GM12865 (cell line): ENCODE measurements at regions not wholly inside any gene's neighbourhood (a gene's known extent, or its start where the extent isn't known, plus 50 kb on each side); places are given as distances from the start of the nearest gene placed in this dataset.

Experiments used
- DNase-seq: peaks from one replicate; pipeline ENCODE4 v3.0.0; 2010; ENCODE audit warnings: low read depth
- H3K4me3 ChIP-seq: 2 replicates; pipeline ENCODE4 v1.5.1; 2011; ENCODE audit warnings: mild to moderate bottlenecking, low read depth, low read length, control low read depth
- TF ChIP-seq, protein P1 (sequence below): IDR thresholded peaks from 2 replicates; pipeline ENCODE4 v1.5.1; 2011; ENCODE audit warnings: low read length, control low read depth, low read depth, inconsistent platforms; ENCODE audit not compliant: insufficient read depth; ENCODE audit errors: missing control alignments

DNA sequence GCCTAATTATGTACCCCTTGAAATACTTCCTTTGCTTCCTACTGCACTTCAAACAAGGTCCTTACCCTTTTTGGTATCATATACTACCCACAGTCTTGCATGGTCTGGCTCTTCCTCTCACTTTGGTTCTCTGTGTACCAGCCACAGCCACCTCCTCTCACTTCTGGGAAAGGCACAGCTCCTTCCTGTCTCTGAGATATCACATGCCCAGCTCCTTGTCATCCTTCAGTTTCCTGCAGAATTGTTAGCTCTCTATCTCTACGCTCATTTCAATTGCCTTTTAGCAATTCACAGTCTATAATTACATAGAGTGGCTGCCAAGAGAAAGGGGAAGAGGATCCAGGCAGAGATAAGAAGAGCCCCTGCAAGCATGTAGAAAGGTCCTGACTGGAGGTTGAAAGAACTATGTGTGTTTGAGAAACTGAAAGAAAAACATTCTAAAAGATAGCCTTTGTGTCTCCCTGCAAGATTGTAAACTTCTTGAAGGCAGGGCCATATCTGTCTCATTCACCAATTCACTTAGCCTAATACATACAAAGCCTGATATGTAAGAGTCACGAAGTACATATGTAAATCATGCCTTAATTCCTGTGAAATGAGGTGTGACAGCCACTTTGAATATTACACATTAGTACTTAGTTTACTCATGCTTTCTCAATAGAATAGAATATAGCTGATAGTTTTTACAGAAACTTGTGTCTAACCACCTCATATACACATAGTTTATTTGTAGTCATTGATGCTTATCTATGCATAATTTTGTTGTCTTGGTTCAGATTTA is 933.1 kb downstream of the DIAPH3 start:
- DNase-seq: no peak
- H3K4me3 ChIP-seq: no peak overlapping the region
- TF ChIP-seq, protein P1, sequence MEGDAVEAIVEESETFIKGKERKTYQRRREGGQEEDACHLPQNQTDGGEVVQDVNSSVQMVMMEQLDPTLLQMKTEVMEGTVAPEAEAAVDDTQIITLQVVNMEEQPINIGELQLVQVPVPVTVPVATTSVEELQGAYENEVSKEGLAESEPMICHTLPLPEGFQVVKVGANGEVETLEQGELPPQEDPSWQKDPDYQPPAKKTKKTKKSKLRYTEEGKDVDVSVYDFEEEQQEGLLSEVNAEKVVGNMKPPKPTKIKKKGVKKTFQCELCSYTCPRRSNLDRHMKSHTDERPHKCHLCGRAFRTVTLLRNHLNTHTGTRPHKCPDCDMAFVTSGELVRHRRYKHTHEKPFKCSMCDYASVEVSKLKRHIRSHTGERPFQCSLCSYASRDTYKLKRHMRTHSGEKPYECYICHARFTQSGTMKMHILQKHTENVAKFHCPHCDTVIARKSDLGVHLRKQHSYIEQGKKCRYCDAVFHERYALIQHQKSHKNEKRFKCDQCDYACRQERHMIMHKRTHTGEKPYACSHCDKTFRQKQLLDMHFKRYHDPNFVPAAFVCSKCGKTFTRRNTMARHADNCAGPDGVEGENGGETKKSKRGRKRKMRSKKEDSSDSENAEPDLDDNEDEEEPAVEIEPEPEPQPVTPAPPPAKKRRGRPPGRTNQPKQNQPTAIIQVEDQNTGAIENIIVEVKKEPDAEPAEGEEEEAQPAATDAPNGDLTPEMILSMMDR: no peak

DNA sequence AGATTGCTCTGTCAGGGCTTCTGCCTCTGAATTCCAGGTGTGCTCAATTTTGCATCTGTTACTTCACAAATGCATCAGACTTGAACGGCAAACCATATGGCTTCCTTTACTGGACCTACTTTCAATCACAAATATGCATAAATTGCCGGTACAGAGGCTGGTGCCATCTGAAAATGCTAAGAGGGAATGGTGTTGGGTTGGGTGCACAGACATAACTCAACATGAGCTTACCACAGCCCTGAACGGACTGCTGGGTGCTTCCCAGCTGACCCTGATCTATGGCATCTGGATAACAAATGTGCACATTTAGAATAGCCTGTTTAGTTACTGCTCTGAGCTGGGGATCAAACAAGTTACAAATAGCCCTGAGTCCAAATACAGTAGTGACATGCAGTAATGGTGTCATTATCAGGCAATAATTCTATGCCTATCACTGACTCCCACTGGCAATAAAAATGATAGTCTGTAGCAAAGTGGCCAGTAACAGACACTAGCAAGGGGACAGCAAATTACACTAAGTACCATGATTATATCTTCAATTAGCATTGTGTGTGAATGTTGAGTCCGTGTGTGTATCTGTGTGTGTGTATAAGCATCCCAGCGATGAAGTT is 927.3 kb downstream of the DIAPH3 start:
- DNase-seq: no peak
- TF ChIP-seq, protein P1: no peak
- H3K4me3 ChIP-seq: no peak overlapping the region

DNA sequence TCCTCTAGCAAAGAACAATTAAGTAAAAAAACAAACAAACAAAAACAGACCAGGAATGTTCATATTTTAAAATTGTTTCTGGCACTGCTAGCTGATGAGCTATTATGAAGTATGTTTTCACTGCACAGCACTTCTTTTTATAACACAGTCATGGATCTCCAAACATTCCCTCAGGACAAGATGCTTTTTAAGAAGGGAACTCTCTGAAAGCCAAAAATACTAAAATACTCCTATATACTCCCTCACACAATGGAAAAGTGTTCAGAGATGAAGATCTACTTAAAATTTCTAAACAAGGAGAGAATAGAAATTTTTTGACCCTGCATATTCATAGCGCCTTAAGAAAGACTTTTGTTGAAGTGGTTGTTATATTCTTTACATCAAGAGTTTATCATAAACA is 926.8 kb downstream of the DIAPH3 start:
- TF ChIP-seq, protein P1: no peak
- no peak for DNase-seq
- no peak overlapping the region for H3K4me3 ChIP-seq

DNA sequence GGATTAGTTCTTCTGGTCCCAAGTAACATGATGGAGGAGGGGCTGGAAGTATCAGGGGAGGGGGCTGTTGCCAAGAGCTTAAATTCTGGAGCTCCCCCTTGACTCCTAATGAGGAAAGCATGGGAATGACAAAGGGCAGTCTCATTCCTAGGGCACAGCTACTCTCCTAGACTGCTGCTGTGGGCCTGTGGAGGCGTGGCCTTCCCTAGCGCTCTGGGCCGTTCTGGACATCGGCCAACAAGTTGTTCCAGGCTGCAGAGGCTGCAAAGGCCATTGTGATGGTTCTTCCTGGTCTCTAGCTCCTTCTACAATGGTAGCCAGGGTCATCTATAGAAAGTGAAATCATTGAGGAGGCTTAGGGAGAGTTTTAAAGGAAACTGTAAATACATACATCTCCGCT is 916.6 kb downstream of the DIAPH3 start:
- H3K4me3 ChIP-seq: no peak overlapping the region
- TF ChIP-seq, protein P1: no peak
- no peak for DNase-seq

DNA sequence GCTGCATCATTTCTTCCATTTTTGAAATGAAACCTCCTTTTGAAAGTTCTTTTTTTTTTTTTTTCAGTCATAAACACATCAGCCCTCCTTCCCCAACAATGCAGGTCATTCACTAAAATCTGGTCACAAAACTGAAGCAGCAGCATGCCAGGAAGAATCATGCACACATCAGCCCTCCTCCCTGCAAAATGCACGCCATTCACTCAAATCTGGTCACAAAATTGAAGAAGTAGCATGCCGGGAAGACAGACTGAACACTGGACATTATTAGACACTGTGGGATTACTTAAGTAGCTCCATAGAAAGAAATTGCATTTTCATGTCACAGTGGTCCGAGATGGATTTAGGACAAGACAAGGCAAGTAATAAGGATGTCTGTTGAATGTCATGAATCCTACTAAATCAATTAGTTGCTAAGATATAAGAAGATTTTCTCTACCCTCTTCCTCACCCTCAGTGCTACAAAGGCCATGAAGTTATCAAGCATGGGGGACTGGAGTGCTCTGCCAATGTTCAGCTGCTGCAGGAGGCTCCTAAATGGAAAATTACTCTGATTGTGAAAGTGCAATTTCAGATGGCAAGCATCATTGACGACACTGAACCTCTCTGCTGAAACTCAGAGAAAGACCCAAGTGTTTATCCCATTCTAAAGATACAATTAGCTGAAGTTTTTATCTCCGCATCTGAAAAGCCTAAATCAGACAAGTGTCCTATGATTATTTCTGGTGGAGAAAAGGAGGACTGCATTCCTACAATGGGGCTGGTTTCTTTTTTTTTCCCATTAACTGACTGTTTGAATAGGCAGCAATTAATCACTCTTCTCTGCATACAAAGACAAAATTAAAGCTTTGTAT is 913.2 kb downstream of the DIAPH3 start:
- no peak for DNase-seq
- H3K4me3 ChIP-seq: no peak overlapping the region
- TF ChIP-seq, protein P1: no peak

DNA sequence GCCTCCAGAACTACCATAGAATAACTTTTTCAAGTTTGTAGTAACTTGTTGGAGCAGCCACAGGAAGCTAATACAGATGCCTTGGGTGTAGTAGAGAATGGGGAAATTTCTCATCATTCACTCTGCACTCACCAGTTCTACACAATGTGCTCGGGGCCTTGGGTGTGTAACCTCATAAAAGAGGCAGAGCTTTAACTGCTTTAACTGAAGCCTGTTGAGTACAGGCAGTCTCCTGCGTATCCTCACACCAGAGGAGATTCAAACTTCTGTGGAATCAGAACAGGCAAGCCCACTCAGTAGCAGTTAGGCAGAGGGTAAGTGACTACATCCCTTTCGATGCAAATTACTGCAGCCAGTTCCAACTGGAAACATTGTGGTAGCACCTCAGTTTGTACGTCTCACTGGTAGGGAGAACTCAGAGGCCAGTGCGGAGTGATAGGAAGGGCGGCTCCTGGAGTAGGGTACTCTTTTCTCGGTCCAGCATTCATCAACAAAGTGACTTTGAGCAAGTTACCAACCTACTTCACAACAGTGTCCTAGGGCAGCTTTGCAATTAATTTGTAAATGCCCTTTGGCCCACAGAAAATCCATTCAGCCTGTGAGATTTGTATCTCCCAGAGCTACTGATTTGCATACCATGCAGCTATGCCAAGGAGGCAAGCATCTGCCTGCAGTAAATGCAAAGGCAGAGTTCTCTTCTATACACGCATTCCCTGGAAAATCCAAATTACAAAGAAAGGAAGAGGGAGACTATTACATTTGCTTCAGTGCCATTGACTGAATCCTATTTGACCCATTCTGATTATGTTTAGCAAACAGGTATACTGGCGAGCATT is 904.3 kb downstream of the DIAPH3 start:
- DNase-seq: no peak

More for the DNA sequence above, 904.3 kb downstream of the DIAPH3 start:
- TF ChIP-seq, protein P1: no peak
- H3K4me3 ChIP-seq: no peak overlapping the region
